IMR-90 (cell line): ENCODE measurements at regions not wholly inside any gene's neighbourhood (a gene's known extent, or its start where the extent isn't known, plus 50 kb on each side); places are given as distances from the start of the nearest gene placed in this dataset.

Source experiments
- ATAC-seq: fragments of 200-7000 bp; cut with Tn5 transposase; 2 replicates; pipeline ENCODE4 v1.9.1; 2020; ENCODE audit warnings: low read depth, mild to moderate bottlenecking, moderate library complexity
- BruUV-seq: library from RNA; stranded (reverse); fragments of 400-500 nt; replicated peaks from 2 replicates; lab custom pipeline; 2021; lab: Mats Ljungman, UMichigan
- CTCF ChIA-PET: fragments of 300-600 bp; formaldehyde crosslinking; extraction: SDS; loops from one replicate; lab custom pipeline; 2021; ENCODE audit warnings: antibody characterized with exemption; lab: Yijun Ruan, JAX
- POLR2A ChIA-PET: fragments of 300-600 bp; sonication (Branson Sonifier 250); formaldehyde crosslinking; loops from one replicate; lab custom pipeline; 2022; ENCODE audit warnings: antibody characterized with exemption; ENCODE audit not compliant: unreplicated experiment; lab: Charles Lee
- DNase-seq: peaks from one replicate; pipeline ENCODE4 v3.0.0; 2013
- H2AFZ ChIP-seq: replicated peaks from 2 replicates; pipeline ENCODE3; 2013; ENCODE audit warnings: low read length, mild to moderate bottlenecking; ENCODE audit not compliant: poor library complexity
- H2AK5ac ChIP-seq: 2 replicates; pipeline ENCODE4 v1.6.1; 2013; ENCODE audit warnings: low read depth, low read length, inconsistent platforms
- H2AK9ac ChIP-seq: replicated peaks from 2 replicates; pipeline ENCODE3; 2013; ENCODE audit warnings: mild to moderate bottlenecking, low read depth, low read length, moderate library complexity; ENCODE audit not compliant: poor library complexity
- H2BK120ac ChIP-seq: 2 replicates; pipeline ENCODE4 v1.6.1; 2013; ENCODE audit warnings: low read depth, low read length, inconsistent platforms
- H2BK15ac ChIP-seq: 3 replicates; pipeline ENCODE4 v1.6.1; 2013; ENCODE audit warnings: low read depth, low read length, inconsistent platforms
- H2BK20ac ChIP-seq: 2 replicates; pipeline ENCODE4 v1.6.1; 2013; ENCODE audit warnings: low read depth, mild to moderate bottlenecking, inconsistent platforms, low read length, moderate library complexity
- H2BK5ac ChIP-seq: 2 replicates; pipeline ENCODE4 v1.6.1; 2013; ENCODE audit warnings: mild to moderate bottlenecking, low read depth, low read length, inconsistent platforms; ENCODE audit not compliant: poor library complexity, severe bottlenecking
- H3K14ac ChIP-seq: replicated peaks from 2 replicates; pipeline ENCODE4 v1.6.1; 2013; ENCODE audit warnings: low read depth, low read length, inconsistent platforms
- H3K18ac ChIP-seq: 2 replicates; pipeline ENCODE4 v1.6.1; 2013; ENCODE audit warnings: low read depth, low read length, control low read depth
- H3K23ac ChIP-seq: 2 replicates; pipeline ENCODE4 v1.6.1; 2013; ENCODE audit warnings: low read depth, low read length, inconsistent platforms
- H3K27ac ChIP-seq: 2 replicates; pipeline ENCODE4 v1.5.1; 2013; ENCODE audit warnings: mild to moderate bottlenecking, control low read depth, low read length; ENCODE audit not compliant: insufficient read depth
- H3K27me3 ChIP-seq: 2 replicates; pipeline ENCODE4 v1.6.1; 2013; ENCODE audit warnings: low read length; ENCODE audit not compliant: control insufficient read depth, insufficient read depth
- H3K36me3 ChIP-seq: 2 replicates; pipeline ENCODE4 v1.6.1; 2013; ENCODE audit warnings: low read length, mixed read lengths; ENCODE audit not compliant: control insufficient read depth, insufficient read depth
- H3K4ac ChIP-seq: 2 replicates; pipeline ENCODE4 v1.6.1; 2013; ENCODE audit warnings: low read depth, low read length, inconsistent platforms
- H3K4me1 ChIP-seq: 2 replicates; pipeline ENCODE4 v1.6.1; 2013; ENCODE audit warnings: low read length, mixed read lengths; ENCODE audit not compliant: control insufficient read depth, insufficient read depth
- H3K4me2 ChIP-seq: 2 replicates; pipeline ENCODE4 v1.6.1; 2013; ENCODE audit warnings: low read depth, mild to moderate bottlenecking, control low read depth, low read length, moderate library complexity
- H3K4me3 ChIP-seq: 2 replicates; pipeline ENCODE4 v1.5.1; 2013; ENCODE audit warnings: low read depth, mild to moderate bottlenecking, control low read depth, low read length, moderate library complexity; ENCODE audit not compliant: insufficient read depth
- H3K56ac ChIP-seq: 2 replicates; pipeline ENCODE4 v1.6.1; 2013; ENCODE audit warnings: low read length, inconsistent platforms; ENCODE audit not compliant: insufficient read depth; ENCODE audit errors: extremely low read depth
- H3K79me1 ChIP-seq, 2 experiments: 2 replicates each; pipeline ENCODE4 v1.6.1; 2013; ENCODE audit warnings: low read length in 2 of 2, inconsistent platforms in 1 of 2, low read depth in 1 of 2
- H3K9ac ChIP-seq: 2 replicates; pipeline ENCODE4 v1.6.1; 2013; ENCODE audit warnings: low read depth, low read length, control low read depth
- H3K9me1 ChIP-seq: 2 replicates; pipeline ENCODE4 v1.6.1; 2013; ENCODE audit warnings: low read length, inconsistent platforms; ENCODE audit not compliant: insufficient read depth
- H3K9me3 ChIP-seq: 2 replicates; pipeline ENCODE4 v1.6.1; 2013; ENCODE audit warnings: low read length; ENCODE audit not compliant: control insufficient read depth, insufficient read depth
- H4K20me1 ChIP-seq: 2 replicates; pipeline ENCODE4 v1.6.1; 2013; ENCODE audit warnings: low read length, inconsistent platforms; ENCODE audit not compliant: insufficient read depth
- H4K5ac ChIP-seq: 2 replicates; pipeline ENCODE4 v1.6.1; 2013; ENCODE audit warnings: mild to moderate bottlenecking, low read depth, low read length, control low read depth
- H4K8ac ChIP-seq, 2 experiments: 2 replicates each; pipeline ENCODE4 v1.6.1; 2013; ENCODE audit warnings: low read depth in 2 of 2, low read length in 2 of 2, control low read depth in 1 of 2, inconsistent platforms in 1 of 2
- H4K91ac ChIP-seq: 2 replicates; pipeline ENCODE4 v1.6.1; 2013; ENCODE audit warnings: low read depth, low read length, inconsistent platforms; ENCODE audit not compliant: insufficient read depth
- BHLHE40 ChIP-seq: fragments of 150-350 bp; IDR thresholded peaks from 2 replicates; pipeline ENCODE4 v1.6.1; 2016; ENCODE audit warnings: mild to moderate bottlenecking, low read depth, low read length
- CEBPB ChIP-seq: IDR thresholded peaks from 2 replicates; pipeline ENCODE4 v1.6.1; 2012; ENCODE audit warnings: low read depth, low read length, improper control_type of control experiment
- CHD1 ChIP-seq: IDR thresholded peaks from 2 replicates; pipeline ENCODE4 v1.6.1; 2012; ENCODE audit warnings: low read depth, low read length, improper control_type of control experiment
- FOS ChIP-seq: fragments of 150-350 bp; IDR thresholded peaks from 2 replicates; pipeline ENCODE4 v1.6.1; 2016; ENCODE audit warnings: low read depth, low read length
- MAFK ChIP-seq: IDR thresholded peaks from 2 replicates; pipeline ENCODE4 v1.6.1; 2012; ENCODE audit warnings: low read depth, low read length, improper control_type of control experiment
- MAZ ChIP-seq: IDR thresholded peaks from 2 replicates; pipeline ENCODE4 v1.6.1; 2012; ENCODE audit warnings: low read depth, mild to moderate bottlenecking, low read length, improper control_type of control experiment, moderate library complexity, borderline replicate concordance
- MXI1 ChIP-seq: IDR thresholded peaks from 2 replicates; pipeline ENCODE4 v1.6.1; 2012; ENCODE audit warnings: low read depth, mild to moderate bottlenecking, low read length, moderate library complexity, borderline replicate concordance
- NFE2L2 ChIP-seq: fragments of 150-350 bp; IDR thresholded peaks from 2 replicates; pipeline ENCODE4 v1.6.1; 2016; ENCODE audit warnings: low read depth, mild to moderate bottlenecking, low read length
- POLR2A ChIP-seq: IDR thresholded peaks from 2 replicates; pipeline ENCODE4 v1.6.1; 2012; ENCODE audit warnings: mild to moderate bottlenecking, low read depth, low read length
- RAD21 ChIP-seq: IDR thresholded peaks from 2 replicates; pipeline ENCODE4 v1.6.1; 2012; ENCODE audit warnings: low read length, improper control_type of control experiment
- RCOR1 ChIP-seq: IDR thresholded peaks from 2 replicates; pipeline ENCODE4 v1.6.1; 2012; ENCODE audit warnings: mild to moderate bottlenecking, low read length, improper control_type of control experiment; ENCODE audit not compliant: insufficient replicate concordance
- RFX5 ChIP-seq: IDR thresholded peaks from 2 replicates; pipeline ENCODE4 v1.8.0; 2012; ENCODE audit warnings: low read depth, mild to moderate bottlenecking, low read length, moderate library complexity
- SMC3 ChIP-seq: fragments of 150-350 bp; IDR thresholded peaks from 2 replicates; pipeline ENCODE4 v1.6.1; 2016; ENCODE audit warnings: low read depth, mild to moderate bottlenecking, antibody characterized with exemption, low read length, moderate library complexity
- dilution Hi-C: fragments of 300-500 bp; cut with HindIII; formaldehyde crosslinking; loops from one replicate; pipeline ENCODE4 v1.14.3; 2018; ENCODE audit warnings: low sequenced_read_pairs; ENCODE audit not compliant: unreplicated experiment
- in situ Hi-C: fragments of 300-500 bp; cut with MboI; formaldehyde crosslinking; loops from 3 replicates; pipeline ENCODE4 v1.14.3; 2019; ENCODE audit warnings: low sequenced_read_pairs, inconsistent platforms, mixed read lengths
- intact Hi-C: fragments of 100-400 bp; cut with micrococcal nuclease; formaldehyde crosslinking; loops from 2 replicates; pipeline ENCODE4 v1.10.0; 2022
- TF ChIP-seq, protein P1 (sequence below): conservative IDR thresholded peaks from 2 replicates; pipeline ENCODE4 v1.5.1; 2012; ENCODE audit warnings: mild to moderate bottlenecking, low read depth, low read length, improper control_type of control experiment
- TF ChIP-seq, protein P2 (sequence below): fragments of 150-350 bp; IDR thresholded peaks from 2 replicates; pipeline ENCODE4 v1.6.1; 2017; ENCODE audit warnings: mild to moderate bottlenecking, antibody characterized with exemption, low read length, low read depth
- TF ChIP-seq, protein P3 (sequence below): fragments of 150-350 bp; IDR thresholded peaks from 2 replicates; pipeline ENCODE4 v1.6.1; 2016; ENCODE audit warnings: low read depth, mild to moderate bottlenecking, low read length, moderate library complexity, borderline replicate concordance

DNA sequence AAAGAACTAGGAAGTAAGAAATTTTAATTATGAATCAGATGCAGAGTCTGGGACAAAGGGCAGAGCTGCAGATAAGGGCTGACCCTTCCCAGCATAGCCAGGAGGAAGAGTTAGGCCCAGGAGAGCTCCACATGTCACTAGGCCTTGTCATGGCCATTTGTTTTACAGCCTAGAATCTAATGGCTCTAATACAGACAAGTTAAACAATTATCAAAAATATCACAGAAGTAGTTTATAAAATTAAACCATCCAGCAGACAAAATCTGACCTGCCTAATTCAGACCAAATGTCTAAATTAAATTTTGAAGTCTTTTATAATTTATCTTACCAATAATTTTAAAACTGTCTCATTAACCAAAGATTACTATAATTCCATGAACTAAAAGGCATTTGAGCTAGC is 1369.5 kb downstream of the CDH11 start:
- H2BK15ac ChIP-seq = no peak overlapping the region

More for the DNA sequence above, 1369.5 kb downstream of the CDH11 start:
- Histone ChIP-seq H4K20me1 (no peaks in the 10 kb centered on the region), H3K9ac (no peak overlapping the region), H2BK120ac (no peak overlapping the region), H2BK20ac (no peak overlapping the region), H3K56ac (no peak overlapping the region), H3K9me3 (no peaks in the 10 kb centered on the region), H3K27ac (no peak overlapping the region), H2BK5ac (no peak overlapping the region), H4K8ac (no peak overlapping the region), H3K9me1 (no peaks in the 10 kb centered on the region), H4K5ac (no peak overlapping the region), H3K18ac (no peak overlapping the region), H2AK5ac (no peak overlapping the region), H3K4me2 (no peak overlapping the region), H2AFZ (no peak overlapping the region), H3K14ac (no peak overlapping the region), H3K36me3 (no peaks in the 10 kb centered on the region), H2AK9ac (no peak overlapping the region), H3K23ac (no peak overlapping the region), H3K4me3 (no peak overlapping the region), H3K27me3 (no peaks in the 10 kb centered on the region), H3K4me1 (no peaks in the 10 kb centered on the region), H4K91ac (no peak overlapping the region), H3K79me1 (no peaks in the 10 kb centered on the region), H3K4ac (no peak overlapping the region)
- TF ChIP-seq, protein P1, sequence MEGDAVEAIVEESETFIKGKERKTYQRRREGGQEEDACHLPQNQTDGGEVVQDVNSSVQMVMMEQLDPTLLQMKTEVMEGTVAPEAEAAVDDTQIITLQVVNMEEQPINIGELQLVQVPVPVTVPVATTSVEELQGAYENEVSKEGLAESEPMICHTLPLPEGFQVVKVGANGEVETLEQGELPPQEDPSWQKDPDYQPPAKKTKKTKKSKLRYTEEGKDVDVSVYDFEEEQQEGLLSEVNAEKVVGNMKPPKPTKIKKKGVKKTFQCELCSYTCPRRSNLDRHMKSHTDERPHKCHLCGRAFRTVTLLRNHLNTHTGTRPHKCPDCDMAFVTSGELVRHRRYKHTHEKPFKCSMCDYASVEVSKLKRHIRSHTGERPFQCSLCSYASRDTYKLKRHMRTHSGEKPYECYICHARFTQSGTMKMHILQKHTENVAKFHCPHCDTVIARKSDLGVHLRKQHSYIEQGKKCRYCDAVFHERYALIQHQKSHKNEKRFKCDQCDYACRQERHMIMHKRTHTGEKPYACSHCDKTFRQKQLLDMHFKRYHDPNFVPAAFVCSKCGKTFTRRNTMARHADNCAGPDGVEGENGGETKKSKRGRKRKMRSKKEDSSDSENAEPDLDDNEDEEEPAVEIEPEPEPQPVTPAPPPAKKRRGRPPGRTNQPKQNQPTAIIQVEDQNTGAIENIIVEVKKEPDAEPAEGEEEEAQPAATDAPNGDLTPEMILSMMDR = no peak
- TF ChIP-seq NFE2L2 (no peak), RAD21 (no peak), MAFK (no peak), FOS (no peak), BHLHE40 (no peak), CEBPB (no peak), POLR2A (no peak), RFX5 (no peak), SMC3 (no peak), RCOR1 (no peak), MXI1 (no peak), CHD1 (no peak), MAZ (no peak)
- TF ChIP-seq, protein P2, sequence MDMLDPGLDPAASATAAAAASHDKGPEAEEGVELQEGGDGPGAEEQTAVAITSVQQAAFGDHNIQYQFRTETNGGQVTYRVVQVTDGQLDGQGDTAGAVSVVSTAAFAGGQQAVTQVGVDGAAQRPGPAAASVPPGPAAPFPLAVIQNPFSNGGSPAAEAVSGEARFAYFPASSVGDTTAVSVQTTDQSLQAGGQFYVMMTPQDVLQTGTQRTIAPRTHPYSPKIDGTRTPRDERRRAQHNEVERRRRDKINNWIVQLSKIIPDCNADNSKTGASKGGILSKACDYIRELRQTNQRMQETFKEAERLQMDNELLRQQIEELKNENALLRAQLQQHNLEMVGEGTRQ = no peak
- TF ChIP-seq, protein P3, sequence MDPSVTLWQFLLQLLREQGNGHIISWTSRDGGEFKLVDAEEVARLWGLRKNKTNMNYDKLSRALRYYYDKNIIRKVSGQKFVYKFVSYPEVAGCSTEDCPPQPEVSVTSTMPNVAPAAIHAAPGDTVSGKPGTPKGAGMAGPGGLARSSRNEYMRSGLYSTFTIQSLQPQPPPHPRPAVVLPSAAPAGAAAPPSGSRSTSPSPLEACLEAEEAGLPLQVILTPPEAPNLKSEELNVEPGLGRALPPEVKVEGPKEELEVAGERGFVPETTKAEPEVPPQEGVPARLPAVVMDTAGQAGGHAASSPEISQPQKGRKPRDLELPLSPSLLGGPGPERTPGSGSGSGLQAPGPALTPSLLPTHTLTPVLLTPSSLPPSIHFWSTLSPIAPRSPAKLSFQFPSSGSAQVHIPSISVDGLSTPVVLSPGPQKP = no peak
- no peak for ATAC-seq
- ChIA-PET CTCF (no interaction called here), POLR2A (no interaction called here)
- dilution Hi-C loops = no loop called here
- DNase-seq = no peak
- intact Hi-C loops = no loop called here
- in situ Hi-C loops = no loop called here
- no TSS peak for BruUV-seq
